LNCaP clone FGC (cell line): ENCODE measurements at regions not wholly inside any gene's neighbourhood (a gene's known extent, or its start where the extent isn't known, plus 50 kb on each side); places are given as distances from the start of the nearest gene placed in this dataset.

Experiments
- DNase-seq: peaks from one replicate; pipeline ENCODE4 v3.0.0-alpha.2; 2011; ENCODE audit warnings: low read depth
- H3K4me3 ChIP-seq: 2 replicates; pipeline ENCODE4 v1.5.1; 2011; ENCODE audit warnings: mild to moderate bottlenecking, low read depth, low read length, control low read depth
- CTCF ChIP-seq: IDR thresholded peaks from 2 replicates; pipeline ENCODE4 v1.5.1; 2012; ENCODE audit warnings: mild to moderate bottlenecking; ENCODE audit not compliant: control insufficient read depth, insufficient read depth; ENCODE audit errors: extremely low read depth

GRCh38 chr15:31468911-31469785 is 142.5 kb downstream of the KLF13 start:
- no peak for TF ChIP-seq CTCF
- H3K4me3 ChIP-seq: no peak overlapping the region
- DNase-seq: no peak

DNA sequence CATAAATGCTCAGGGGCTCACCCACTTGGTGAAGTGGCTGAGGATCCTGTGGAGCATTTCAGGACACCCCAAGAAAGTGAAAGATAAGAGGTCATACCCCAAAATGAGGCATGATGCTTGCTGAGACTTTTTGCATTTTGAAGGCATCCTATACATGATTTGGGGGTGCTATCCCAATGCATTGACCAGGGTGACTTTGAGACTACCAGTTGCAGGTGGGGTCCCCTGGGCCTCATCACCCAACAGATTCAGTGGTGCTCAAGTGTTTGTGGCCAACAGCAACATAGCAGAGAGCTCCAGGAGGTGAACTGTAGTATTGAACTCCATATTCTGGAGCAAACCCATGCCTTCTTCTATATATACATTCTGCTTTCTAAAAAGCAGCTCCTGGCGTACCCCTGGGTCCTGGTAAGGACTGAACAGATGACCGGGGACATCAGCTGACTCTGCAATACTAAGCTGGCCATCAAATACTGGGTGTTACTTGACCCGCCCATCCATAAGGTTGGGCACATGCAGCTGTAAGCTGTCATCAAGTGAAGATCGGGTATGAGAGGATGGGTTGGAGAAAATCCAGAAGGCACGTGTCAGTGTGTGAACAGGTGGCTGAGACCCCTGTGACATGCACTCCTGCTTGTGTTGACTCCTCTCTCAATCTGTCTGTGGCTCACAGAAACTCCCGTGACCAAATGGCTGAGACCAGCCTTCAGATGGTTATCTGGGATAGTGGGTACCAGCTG is 143.3 kb downstream of the KLF13 start:
- TF ChIP-seq CTCF: no peak
- H3K4me3 ChIP-seq: no peak overlapping the region
- DNase-seq: no peak

DNA sequence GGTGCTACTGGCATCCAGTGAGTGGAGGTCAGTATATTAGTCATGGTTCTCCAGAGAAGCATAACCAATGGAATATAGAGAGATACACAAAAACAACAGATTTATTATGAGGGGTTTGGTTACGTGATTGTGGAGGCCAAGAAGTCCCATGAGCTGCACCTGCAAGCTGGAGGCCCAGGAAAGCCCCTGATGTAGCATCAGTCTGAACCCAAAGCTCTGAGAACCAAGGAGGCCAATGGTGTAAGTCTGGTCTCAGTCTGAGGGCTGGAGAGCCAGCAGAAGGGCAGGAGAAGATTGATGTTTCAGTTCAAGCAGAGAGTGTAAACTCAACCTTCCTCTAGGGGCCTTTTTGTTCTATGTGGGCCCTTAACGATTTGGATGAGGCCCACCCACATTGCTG is 144.1 kb downstream of the KLF13 start:
- no peak for DNase-seq
- no peak for TF ChIP-seq CTCF

GRCh38 chr15:31471731-31472430 is 145.2 kb downstream of the KLF13 start:
- no peak for DNase-seq
- H3K4me3 ChIP-seq: no peak overlapping the region
- no peak for TF ChIP-seq CTCF

More for the DNA sequence above, 144.1 kb downstream of the KLF13 start:
- H3K4me3 ChIP-seq: no peak overlapping the region

DNA sequence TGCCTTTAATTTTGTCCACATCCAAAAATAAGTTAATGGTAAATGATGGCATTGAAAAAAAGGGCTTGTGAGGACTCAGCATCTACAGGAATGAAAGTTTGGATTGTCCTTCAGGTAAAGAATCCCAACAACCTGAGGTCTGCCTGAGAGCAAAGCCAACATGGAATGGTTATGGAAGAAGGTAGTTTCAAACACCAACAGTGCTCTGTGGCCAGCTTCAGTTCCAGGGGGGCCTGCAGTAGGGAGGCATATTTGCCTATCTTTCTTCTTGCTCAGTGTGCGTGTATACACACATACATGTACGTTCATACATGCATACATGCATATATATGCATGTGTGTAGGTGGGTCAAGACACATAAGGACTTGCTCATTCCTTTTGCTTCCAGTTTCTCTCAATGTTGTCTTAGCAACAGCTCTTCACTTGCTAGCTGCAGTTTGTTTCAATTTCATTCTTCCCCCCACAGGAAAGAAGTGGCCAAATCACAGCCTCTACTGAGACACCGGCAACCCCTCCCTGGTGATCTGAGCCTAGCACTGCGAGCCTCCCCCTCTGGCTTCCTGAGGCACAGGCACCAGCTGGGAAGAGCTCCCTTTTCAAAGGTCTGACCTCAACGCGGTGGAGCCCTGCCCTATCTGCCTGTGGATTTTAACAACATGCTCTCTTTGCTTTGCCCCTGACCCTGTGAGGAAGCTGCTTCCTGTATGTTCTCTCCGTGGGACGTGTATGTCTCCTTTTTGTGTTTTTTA is 146.2 kb downstream of the KLF13 start:
- no peak for TF ChIP-seq CTCF
- H3K4me3 ChIP-seq: no peak overlapping the region
- no peak for DNase-seq

DNA sequence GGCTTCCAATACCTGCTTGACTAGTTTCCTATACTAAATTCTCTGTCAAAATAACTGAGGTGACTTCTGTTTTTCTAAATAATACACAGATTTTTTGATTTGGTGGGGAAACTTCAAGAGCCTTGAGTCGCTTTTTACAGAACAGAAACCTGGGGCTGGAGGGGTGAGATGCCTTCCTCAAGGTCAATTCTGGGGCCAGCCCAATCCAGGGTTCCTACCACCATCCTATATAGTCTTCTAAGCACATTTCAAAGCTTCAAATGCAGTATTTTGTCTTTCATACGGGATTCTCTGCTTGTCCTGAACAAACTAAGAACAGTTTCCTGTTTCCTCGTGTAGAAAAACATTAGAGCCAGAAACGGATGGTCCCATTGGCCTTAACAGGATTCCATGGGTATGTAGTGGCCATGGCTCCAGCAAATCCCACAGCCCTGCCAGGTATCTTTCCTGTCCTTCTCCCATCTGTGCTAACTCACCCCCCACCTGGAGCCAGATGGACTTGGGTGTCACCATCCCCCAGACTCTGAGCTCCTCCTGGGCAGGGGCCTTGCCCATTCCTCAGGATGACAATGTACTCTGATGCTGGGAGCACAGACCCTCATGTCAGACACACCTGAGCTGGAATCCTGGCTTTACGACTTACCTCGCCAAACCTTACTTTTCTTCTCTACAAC is 146.9 kb downstream of the KLF13 start:
- H3K4me3 ChIP-seq: no peak overlapping the region
- no peak for TF ChIP-seq CTCF
- DNase-seq: no peak
